Stimulated activated CD4-positive, alpha-beta T cell treated with anti-CD3 and anti-CD28 coated beads, Interleukin-2, amount 100 ng/mL, for 48 hours (primary cell): ENCODE measurements at regions not wholly inside any gene's neighbourhood (a gene's known extent, or its start where the extent isn't known, plus 50 kb on each side); places are given as distances from the start of the nearest gene placed in this dataset.
"Not testable (repeated sequence)": the region's sequence is repeated elsewhere in the genome, so short reads cannot be mapped to it uniquely, and the experiment has no call there.

Experiments used
- DNase-seq, 2 donors: peaks; one replicate each; pipeline ENCODE4 v3.0.0-alpha.2; 2020

DNA sequence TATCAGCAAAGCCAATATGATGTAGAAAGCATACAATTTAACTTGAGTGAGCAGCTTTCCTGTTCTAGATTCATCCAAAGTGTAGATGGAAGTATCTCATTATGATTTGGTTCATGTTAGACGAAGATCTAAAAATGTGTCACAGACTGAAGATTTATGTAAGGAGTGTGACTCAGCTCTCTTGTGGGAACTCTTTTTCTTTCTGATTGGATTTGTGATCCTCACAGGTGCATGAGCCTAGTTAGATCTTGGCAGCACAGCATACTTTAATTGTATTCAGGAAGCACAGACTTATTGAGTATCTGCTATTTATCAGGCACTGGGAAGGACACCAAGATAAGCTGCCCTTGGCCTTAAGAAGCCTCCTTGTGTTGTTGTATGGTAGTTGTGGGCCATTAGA, 147.1 kb downstream of the C11orf91 start:
- DNase-seq: no peak

DNA sequence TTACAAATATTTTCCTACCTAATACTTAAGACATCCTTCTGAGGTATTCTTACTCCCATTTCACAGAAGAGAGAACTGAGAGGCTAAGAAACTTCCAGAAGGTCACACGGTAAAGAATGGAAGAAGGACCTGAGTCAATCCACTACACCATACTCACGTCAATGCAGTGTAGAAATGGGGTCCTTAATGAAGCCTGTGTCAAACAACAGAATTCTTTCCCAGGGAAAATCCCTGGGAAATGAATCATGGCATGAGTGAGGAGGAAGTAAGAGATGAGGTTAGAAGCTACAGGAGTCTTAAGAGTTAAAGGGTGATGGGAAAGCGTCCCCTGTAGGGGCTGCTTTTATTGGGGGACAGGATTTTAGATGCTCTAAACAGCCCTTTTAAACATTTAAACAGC, 147.9 kb downstream of the C11orf91 start:
- no peak for DNase-seq

DNA sequence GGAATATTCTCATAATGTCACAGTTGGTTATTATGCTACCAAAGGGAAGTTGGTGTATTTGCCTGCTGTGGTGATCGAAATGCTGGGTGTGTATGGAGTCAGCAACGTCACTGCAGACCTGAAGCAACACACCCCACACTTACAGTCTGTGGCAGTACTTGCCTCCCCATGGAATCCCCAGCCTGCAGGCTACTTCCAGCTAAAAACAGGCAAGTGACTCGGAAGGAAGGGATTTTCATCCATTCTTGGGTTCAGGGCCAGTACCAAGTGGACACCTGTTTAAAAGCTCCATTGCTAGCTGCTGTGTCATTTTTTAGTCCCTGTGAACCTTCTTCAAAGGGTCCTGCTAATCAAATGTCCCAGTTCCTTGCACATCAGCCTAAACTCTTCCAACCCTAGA, 149.6 kb downstream of the C11orf91 start:
- no peak for DNase-seq

DNA sequence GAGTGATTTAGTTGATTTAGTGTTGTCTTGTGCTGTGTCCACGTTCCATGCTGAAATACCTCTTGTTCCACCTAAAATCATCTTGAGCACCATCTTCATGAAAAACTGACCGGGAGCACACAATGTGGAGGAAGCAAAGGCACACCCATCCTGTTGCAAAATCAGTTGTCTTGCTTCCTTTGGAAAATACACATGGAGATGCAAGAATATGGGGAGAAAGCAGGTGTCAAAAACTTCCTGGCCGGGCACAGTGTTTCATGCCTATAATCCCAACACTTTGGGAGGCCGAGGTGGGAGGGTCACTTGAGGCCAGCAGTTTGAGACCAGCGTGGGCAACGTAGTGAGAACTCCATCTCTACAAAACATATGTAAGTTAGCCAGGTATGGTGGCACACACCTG, 151.1 kb downstream of the C11orf91 start:
- no peak for DNase-seq

DNA sequence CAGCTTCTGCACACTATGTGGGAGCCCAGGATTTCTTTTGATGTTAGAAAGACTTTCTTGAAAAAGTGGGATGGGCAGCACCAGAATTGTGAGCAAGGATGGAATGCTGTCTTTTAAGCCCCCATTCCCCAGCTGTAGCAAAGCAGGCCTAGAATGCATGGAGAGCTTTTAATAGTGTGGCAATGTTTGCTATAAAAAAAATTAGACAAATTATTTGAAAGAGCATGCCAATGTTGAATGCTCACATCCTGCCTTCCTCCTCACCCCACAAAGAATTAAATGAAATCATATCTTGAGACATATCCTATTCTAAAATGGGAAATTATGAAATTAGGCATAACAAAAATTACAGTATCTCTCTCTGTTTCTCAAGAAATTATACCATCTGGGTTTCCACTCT, 154.7 kb downstream of the C11orf91 start:
- DNase-seq: no peak

DNA sequence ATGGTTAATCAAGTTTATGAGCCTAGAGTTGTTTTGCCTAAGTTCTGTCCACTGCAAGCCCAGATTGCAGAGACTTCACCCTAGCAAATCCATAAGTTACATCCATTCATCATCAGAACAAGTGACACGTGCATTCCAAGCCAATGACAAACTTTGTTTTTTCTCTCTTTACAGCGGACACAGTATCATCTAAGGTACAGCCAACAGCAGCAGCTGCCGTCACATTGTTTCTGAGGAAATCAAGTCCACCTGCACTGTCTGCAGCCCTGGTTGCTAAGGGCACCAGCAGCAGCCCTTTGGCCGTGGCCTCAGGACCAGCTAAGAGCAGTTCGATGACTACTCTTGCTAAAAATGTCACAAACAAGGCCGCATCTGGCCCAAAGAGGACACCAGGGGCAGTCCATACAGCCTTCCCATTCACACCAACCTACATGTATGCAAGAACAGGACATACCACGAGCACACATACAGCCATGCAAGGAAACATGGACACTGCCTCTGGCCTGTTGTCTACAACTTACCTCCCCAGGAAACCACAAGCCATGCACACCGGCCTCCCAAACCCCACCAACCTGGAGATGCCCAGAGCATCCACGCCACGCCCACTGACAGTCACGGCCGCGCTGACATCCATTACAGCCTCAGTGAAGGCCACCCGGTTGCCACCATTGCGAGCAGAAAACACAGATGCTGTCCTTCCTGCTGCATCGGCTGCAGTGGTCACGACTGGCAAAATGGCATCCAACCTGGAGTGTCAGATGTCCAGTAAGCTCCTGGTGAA, 155.8 kb downstream of the C11orf91 start:
- DNase-seq: no peak

DNA sequence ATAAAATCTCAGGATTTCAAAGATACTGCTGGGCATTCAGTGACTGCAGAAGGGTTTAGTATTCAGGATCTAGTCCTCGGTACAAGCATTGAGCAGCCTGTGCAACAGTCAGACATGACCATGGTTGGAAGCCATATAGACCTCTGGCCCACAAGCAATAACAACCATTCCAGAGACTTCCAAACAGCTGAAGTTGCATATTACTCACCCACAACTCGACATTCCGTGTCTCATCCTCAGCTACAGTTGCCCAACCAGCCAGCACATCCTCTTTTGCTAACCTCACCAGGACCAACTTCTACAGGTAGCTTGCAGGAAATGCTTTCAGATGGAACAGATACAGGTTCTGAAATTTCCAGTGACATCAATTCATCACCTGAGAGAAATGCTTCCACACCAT, 156.8 kb downstream of the C11orf91 start:
- DNase-seq: no peak

DNA sequence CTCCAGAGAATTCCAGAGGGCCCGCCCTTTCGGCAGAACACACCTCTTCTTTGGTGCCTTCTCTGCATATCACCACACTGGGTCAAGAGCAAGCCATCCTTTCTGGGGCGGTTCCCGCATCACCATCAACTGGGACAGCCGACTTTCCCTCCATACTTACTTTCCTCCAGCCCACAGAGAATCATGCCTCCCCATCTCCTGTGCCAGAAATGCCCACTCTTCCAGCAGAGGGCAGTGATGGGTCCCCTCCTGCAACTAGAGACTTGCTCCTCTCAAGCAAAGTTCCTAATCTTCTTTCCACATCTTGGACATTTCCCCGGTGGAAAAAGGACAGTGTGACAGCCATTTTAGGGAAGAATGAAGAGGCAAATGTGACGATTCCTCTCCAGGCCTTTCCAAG, 157.7 kb downstream of the C11orf91 start:
- DNase-seq: peak; percentile 20 to 38

DNA sequence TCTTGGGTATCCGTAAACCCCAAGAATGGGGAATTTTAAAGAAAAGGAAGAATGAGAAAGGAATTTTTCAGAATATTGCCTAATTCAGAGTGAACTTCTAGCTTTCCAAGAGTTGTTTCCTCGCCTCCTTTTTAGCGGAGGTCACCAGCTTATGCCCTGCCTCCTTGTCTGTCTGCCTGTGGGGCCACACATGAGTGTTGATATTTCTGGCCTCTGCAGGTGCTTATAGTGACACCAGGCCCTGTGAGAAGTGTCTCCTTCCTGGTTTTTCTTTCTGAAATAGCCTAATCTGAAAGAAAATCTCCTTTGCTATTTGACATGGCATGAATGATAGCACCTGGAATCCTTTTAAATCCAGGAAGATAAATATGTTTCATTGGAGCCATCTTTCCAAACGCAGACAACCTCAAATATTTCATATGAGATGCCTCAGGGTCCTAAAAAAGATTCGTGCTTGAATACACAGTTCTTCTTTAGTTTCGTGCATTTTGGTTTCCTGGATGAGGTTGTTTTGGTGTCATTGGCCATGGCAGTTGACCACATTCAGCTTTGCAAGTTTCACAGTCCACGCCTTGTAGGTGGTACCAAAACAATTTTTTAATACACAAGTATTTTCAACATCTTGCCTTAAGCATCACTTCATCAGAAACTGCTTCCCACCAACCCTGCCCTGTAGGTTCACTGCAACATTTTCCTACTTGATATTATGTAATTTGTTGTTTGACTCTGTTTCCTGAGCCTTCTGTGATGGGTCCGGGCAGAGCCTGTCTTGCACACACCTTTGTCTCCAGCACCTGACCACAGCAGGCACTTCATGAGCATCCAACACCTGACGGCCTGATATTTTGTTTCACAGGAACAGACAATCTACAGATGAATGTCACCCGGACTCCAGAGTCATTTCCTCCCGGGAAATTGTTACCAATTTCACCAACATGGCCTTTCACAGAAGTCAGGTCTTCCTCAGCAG, 159.4 kb downstream of the C11orf91 start:
- no peak for DNase-seq

DNA sequence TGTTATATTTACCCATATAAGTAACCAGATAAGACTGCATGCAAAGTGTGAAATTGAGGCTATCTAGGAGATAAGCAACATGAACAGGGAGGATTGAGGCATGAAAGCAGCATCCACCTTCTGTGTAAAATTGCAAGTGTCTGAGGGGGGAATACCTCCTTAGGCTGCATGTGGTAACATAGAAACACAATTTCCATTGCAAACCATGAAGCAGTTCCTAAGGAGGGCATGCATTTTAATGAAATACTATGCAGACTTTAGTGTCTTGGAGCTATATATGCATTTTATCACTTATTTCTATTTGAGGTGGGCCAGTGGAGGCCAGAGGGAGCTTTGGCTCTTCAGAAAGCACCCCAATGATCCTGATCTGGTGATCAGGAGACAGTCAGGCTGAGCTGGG, 160.2 kb downstream of the C11orf91 start:
- DNase-seq: no peak

DNA sequence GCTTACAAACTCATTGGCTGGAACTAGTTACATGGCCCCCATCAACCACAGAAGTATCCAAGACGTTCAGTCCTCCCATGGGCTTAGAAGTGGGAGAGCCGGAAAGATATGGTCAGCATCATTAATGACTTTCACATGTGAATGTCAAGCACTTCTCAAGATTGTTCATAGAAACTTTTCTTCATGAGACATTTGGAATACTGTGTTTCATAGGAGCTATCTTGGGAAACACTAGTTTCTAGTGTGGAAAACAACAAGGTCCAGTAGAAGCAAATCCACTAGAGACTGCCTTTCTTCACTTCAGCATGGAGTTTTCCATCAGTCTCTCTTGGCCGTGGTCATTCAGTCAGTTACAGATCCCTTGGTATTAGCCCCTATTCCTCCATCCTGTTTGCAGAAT, 160.9 kb downstream of the C11orf91 start:
- DNase-seq: no peak

DNA sequence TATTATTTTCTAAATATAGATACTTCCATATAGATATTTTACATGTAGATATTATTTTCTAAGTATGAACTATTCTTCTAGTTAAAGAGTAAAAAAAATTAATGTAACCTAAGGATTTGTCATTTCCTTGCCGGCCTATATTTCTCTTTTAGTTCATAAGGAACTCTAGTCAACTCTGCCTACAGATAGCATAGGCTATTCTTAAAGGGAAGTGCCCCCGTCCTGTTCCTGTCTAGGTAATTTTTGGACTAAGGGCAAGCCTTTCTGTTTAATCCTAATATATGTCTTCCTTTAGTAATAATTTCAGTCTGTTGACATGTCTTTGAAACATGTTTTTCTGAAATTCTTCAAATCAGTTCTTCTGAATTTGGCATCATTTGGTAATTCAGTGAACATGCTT, 161.9 kb downstream of the C11orf91 start:
- DNase-seq: no peak

DNA sequence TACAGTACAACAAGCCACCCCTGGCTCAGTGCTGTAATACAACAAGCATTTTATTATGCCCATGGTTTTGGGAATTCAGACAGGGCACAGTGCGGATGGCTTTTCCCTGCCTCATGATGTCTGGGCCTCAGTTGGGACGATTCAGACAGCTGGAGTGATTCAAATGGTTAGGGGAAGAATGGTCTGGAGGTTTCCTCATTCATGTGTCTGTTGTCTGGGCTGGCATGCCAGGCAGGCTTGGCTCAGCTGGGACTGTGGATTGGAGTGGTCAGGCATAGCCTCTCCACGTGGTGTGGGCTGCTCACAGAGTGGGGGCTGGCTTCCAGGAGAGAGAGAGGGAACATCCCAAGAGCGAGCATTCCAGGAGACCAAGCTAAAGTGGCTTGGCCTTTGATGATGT, 164.4 kb downstream of the C11orf91 start:
- DNase-seq: no peak

DNA sequence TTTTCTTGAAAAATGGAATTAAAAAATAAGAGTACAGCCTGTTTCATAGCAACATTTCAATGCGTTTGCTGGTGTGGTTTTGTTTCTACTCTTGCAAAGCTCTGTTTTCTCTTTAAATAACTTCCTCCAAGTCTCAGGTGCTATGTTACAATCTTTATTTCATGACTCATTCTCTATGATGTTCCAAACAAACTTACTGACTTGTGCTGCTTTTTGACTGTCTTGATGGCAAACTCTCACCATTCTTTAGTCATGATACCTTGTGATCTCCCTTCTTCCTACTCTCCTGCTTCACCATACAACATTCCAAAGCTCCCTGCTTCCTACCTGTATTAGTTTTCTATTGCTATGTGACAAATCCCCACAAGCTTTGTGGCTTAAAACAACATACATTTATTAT, 166.1 kb downstream of the C11orf91 start:
- no peak for DNase-seq

DNA sequence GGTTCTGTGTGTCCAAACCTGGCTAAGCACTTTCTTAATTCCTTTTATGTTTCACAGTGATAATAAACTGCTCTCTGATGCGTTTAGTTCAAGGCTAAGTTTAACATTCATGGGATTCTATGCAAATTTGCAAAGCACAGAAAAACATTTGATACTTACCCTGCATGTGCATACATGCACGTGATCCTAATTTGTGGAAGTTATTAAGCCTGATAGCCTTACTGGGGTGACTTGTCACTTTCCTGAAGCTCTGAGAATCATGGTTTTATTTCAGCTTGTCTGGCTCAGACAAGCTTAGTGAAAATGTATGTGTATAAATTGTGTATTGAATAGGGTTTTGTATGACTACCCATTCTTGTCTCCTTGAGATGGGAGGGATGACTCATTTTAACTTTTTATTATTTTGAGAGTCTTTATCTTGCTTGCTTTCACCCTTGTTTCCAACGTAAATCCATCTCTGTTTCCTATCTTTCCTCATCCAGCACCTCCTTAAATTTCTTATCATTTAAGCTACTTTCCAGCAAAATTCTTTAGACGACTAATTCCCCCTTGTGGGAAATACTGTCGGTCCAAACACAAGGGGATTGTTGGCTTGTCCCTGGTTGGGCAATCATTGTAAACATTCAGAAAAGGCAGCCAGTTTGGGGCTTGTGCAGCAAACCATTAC, 167.1 kb downstream of the C11orf91 start:
- no peak for DNase-seq

DNA sequence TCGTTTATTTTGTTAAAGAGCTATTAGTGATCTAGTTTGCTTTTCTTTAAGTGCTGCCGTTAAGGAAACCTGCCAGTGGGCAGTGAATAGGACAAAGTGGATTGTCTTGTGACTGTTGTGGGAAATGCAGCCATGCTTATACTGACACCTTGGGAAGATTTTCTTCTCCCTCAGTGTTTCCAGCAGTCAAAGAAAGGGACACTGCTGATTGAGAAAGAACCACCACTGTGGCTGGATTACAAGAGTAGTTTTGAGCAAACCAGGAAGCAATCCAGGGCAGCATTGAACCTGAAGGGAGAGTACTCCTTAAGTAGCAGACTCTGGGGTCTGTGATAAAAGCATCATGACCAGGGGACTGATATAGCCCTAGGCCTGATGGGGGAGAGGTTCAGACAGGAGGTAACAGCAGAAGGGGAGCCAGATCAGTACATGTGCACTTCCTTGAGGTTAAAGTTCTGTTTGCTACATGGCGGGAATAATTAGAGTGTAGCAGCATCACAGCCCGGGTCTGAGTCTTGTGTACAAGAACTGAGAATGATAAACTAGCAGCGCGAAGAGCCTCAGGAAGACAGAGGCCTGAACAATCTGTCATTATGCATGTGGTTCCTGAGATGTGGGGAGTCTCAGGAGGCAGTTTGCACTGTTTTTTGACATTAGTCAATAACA, 167.8 kb downstream of the C11orf91 start:
- DNase-seq: no peak

DNA sequence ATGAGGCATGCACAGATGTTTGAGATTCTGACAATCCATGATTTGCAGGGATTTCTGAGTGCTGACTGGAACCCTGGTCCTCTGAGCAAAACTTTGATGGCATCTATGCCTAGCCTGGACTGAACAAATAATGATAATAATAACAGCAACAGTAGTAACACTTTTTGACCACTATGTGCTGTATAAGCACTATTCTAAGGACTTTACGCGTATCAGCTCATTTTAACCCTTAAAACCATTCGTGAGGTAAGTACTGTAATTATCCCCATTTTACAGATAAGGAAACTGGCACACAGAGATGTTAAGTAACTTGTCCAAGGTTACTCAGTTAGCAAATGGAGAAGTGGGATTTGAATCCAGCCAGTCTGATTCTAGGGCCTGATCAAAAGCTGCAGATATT, 168.4 kb downstream of the C11orf91 start:
- DNase-seq: no peak

DNA sequence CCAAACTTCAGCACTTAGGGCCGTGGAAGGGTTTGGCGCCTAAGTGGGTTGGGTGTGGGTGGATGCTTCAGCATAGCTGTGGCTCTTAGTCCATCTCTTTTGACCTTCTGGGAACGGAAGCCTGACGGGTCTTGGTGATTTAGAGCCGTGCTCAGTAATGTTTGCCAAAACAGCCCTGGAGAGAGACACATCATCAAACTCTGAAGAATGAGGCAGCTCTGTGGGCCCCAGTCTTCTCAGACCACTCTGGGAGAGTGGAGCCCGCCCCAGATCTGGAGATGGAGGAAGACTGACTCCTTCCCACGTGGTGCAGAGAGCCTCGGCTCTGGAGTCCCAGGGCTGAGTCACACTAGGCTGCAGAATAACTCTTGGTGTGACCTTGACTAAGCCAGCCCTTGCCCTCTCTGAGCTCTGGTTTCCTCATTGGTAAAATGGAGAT, 168.9 kb downstream of the C11orf91 start:
- no peak for DNase-seq

DNA sequence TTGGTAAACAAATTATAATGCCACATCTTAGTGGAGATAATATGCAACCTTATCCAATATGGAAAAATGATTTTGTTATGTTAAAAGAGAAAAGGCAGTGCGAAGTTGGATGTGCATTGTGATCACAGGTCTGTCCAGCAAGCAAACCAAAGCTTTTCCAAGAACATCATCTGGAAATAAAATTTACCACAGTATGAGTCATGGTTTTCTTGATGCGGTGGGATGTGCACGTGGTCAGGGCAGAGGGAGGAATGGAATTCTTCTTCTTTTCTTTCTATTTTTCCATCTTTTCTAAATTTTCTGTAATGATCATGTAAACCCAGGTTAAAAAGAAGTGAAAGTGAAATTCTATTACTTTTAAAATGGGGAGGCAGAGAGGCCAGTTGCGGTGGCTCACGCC, 169.8 kb downstream of the C11orf91 start:
- no peak for DNase-seq

DNA sequence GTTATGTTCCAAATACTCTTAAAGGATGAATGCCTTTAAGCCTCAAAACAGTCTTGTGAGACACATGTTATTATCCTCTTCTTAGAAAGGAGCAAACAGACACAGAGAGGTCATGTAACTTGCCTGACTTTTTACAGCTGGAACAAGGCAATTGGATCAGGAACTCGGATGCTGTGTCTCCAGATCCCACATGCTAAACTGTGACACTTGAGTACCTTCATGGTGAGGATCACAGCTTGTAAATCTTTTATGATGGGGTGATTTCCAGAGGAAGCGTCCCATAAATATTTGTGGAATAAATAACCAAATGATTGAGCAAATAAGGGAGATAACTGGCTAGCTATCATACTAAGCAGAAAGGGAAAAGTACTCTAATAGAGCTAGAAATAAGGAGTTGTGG, 171.2 kb downstream of the C11orf91 start:
- no peak for DNase-seq

DNA sequence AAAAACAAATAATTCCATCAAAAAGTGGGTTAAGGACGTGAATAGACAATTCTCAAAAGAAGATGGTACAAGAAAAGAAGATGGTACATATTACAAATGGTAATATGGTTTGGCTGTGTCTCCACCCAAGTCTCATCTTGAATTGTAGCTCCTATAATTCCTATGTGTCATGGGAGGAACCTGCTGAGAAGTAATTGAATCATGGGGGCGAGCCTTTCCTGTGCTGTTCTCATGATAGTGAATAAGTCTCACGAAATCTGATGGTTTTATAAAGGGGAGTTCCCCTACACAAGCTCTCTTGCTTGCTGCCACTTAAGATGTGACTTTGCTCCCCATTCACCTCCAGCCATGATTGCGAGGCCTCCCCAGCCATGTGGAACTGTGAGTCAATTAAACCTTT, 172.9 kb downstream of the C11orf91 start:
- not testable (repeated sequence) for DNase-seq

DNA sequence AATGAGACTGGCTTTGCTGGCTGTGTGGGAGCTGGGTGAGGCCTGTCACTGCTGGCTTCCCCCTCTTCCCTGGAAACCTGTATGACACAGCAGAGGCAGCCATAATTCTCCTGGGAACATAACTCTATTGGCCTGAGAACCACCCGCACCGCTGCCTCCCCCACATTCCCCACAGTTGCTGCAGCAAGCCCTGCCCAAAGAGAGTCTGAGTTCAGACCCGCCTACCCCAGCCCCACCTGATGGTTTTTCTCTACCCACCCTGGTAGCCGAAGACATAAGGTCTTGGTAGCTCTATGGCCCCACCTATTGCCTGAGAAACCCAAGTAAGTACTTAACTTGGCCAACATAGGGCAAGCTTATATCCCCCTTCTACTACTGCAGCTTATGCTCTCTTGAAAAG, 174.8 kb downstream of the C11orf91 start:
- DNase-seq: no peak

DNA sequence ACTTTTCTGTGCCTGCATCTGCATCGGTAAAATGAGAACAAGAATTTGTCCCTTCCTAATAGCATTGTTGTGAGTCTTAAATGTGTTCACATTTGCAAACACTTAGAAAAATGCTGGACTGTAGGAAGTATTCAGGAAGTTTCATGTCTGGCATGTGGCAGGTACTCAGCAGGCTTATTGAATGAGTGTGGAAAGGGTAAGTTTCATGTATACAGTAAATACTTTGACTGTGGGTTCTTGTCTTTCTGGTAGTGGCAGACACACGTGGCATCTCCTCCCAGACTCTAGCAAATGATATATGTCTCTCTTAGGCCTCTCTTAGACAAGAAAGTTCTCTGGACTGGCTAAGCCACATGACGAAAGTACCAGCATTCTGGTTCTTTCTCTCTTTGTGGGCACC, 179.2 kb downstream of the C11orf91 start:
- DNase-seq: no peak
